ENCODE measurements at regions not wholly inside any gene's neighbourhood (a gene's known extent, or its start where the extent isn't known, plus 50 kb on each side); places are given as distances from the start of the nearest gene placed in this dataset.

DNA sequence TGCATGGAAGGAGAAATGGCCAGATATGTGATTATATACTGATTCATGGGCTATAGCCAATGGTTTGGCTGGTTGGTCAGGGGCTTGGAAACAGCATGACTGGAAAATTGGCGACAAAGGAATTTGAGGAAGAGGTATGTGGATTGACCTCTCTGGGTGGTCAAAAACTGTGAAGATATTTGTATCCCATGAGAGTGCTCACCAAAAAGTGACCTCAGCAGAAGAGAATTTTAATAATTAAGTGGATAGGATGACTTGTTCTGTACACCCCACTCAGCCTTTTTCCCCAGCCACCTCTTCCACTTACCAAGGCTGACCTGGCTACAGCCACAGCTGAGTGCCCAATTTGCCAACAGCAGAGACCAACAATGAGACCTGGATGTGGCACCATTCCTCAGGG is 146.7 kb downstream of the GPR37 start:
- TF ChIP-seq, protein P1, sequence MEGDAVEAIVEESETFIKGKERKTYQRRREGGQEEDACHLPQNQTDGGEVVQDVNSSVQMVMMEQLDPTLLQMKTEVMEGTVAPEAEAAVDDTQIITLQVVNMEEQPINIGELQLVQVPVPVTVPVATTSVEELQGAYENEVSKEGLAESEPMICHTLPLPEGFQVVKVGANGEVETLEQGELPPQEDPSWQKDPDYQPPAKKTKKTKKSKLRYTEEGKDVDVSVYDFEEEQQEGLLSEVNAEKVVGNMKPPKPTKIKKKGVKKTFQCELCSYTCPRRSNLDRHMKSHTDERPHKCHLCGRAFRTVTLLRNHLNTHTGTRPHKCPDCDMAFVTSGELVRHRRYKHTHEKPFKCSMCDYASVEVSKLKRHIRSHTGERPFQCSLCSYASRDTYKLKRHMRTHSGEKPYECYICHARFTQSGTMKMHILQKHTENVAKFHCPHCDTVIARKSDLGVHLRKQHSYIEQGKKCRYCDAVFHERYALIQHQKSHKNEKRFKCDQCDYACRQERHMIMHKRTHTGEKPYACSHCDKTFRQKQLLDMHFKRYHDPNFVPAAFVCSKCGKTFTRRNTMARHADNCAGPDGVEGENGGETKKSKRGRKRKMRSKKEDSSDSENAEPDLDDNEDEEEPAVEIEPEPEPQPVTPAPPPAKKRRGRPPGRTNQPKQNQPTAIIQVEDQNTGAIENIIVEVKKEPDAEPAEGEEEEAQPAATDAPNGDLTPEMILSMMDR (IDR thresholded peaks at IDR 0.05 in 4 of 5, conservative IDR thresholded peaks at IDR 0.05 in 1 of 5): no peak
- no peak for TF ChIP-seq POLR2A (IDR thresholded peaks at IDR 0.05)
